ENCODE measurements at regions not wholly inside any gene's neighbourhood (a gene's known extent, or its start where the extent isn't known, plus 50 kb on each side); places are given as distances from the start of the nearest gene placed in this dataset.
"Not testable (repeated sequence)": the region's sequence is repeated elsewhere in the genome, so short reads cannot be mapped to it uniquely, and the experiment has no call there.

DNA sequence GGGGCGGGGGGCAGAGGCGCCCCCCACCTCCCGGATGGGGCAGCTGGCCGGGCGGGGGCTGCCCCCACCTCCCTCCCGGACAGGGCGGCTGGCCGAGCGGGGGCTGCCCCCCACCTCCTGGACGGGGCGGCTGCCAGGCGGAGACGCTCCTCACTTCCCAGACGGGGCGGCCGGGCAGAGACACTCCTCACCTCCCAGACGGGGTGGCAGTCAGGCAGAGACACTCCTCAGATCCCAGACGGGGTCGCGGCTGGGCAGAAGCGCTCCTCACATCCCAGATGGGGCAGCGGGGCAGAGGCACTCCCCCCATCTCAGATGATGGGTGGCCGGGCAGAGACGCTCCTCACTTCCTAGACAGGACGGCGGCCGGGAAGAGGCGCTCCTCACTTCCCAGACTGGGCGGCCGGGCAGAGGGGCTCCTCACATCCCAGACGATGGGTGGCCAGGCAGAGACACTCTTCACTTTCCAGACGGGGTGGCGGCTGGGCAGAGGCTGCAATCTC is 240.1 kb downstream of the NPIPA7 start:
- H2AFZ ChIP-seq (replicated peaks; ENCODE audit: low read length, poor library complexity); H3K23ac ChIP-seq (ENCODE audit: low read depth, low read length); DNase-seq; H4K5ac ChIP-seq (ENCODE audit: low read depth, low read length); BruUV-seq (replicated peaks); dilution Hi-C loops (cut with HindIII; ENCODE audit: low sequenced_read_pairs, unreplicated experiment); H3K56ac ChIP-seq (ENCODE audit: extremely low read depth, insufficient read depth, low read length); H4K20me1 ChIP-seq (ENCODE audit: insufficient read depth, low read length); H3K4me1 ChIP-seq (ENCODE audit: control insufficient read depth, insufficient read depth, low read length); H2BK20ac ChIP-seq (ENCODE audit: low read depth, low read length); H3K9me3 ChIP-seq (ENCODE audit: control insufficient read depth, insufficient read depth, low read length); H3K27me3 ChIP-seq (ENCODE audit: control insufficient read depth, insufficient read depth, low read length); H2BK120ac ChIP-seq (ENCODE audit: low read depth, low read length); POLR2A ChIA-PET (ENCODE audit: unreplicated experiment); H3K14ac ChIP-seq (replicated peaks; ENCODE audit: low read depth, low read length); intact Hi-C loops (cut with micrococcal nuclease); H3K18ac ChIP-seq (ENCODE audit: low read depth, low read length); ATAC-seq (ENCODE audit: low read depth); H2AK9ac ChIP-seq (replicated peaks; ENCODE audit: low read depth, low read length, poor library complexity); H2BK15ac ChIP-seq (ENCODE audit: low read depth, low read length); H3K4me2 ChIP-seq (ENCODE audit: low read depth, low read length); H4K8ac ChIP-seq (ENCODE audit: low read depth in 2 of 2, low read length in 2 of 2); H3K9ac ChIP-seq (ENCODE audit: low read depth, low read length); H2AK5ac ChIP-seq (ENCODE audit: low read depth, low read length); H4K91ac ChIP-seq (ENCODE audit: insufficient read depth, low read depth, low read length); H3K9me1 ChIP-seq (ENCODE audit: insufficient read depth, low read length); H3K4ac ChIP-seq (ENCODE audit: low read depth, low read length); H3K27ac ChIP-seq (ENCODE audit: insufficient read depth, low read length); H3K79me1 ChIP-seq (ENCODE audit: low read depth in 1 of 2, low read length in 2 of 2); H3K36me3 ChIP-seq (ENCODE audit: control insufficient read depth, insufficient read depth, low read length); H2BK5ac ChIP-seq (ENCODE audit: low read depth, low read length, poor library complexity, severe bottlenecking); H3K4me3 ChIP-seq (ENCODE audit: insufficient read depth, low read depth, low read length); CTCF ChIA-PET; in situ Hi-C loops (cut with MboI; ENCODE audit: low sequenced_read_pairs): not testable (repeated sequence)
- no CpG with 5 or more reads among the region's 33 CpGs for WGBS, 2 experiments (ENCODE audit: extremely low coverage in 2 of 2, insufficient read length in 1 of 2)

- H3K18ac ChIP-seq (ENCODE audit: low read depth, low read length); H3K79me1 ChIP-seq (ENCODE audit: low read depth in 1 of 2, low read length in 2 of 2); H3K9me3 ChIP-seq (ENCODE audit: control insufficient read depth, insufficient read depth, low read length); H3K4me2 ChIP-seq (ENCODE audit: low read depth, low read length); H2BK20ac ChIP-seq (ENCODE audit: low read depth, low read length); H3K23ac ChIP-seq (ENCODE audit: low read depth, low read length); H3K36me3 ChIP-seq (ENCODE audit: control insufficient read depth, insufficient read depth, low read length); H2BK15ac ChIP-seq (ENCODE audit: low read depth, low read length); H4K91ac ChIP-seq (ENCODE audit: insufficient read depth, low read depth, low read length); intact Hi-C loops (cut with micrococcal nuclease); H3K56ac ChIP-seq (ENCODE audit: extremely low read depth, insufficient read depth, low read length); H3K9ac ChIP-seq (ENCODE audit: low read depth, low read length); H3K4ac ChIP-seq (ENCODE audit: low read depth, low read length); H4K5ac ChIP-seq (ENCODE audit: low read depth, low read length); H4K8ac ChIP-seq (ENCODE audit: low read depth in 2 of 2, low read length in 2 of 2); H3K27ac ChIP-seq (ENCODE audit: insufficient read depth, low read length); H2BK120ac ChIP-seq (ENCODE audit: low read depth, low read length); H3K27me3 ChIP-seq (ENCODE audit: control insufficient read depth, insufficient read depth, low read length); H3K4me3 ChIP-seq (ENCODE audit: insufficient read depth, low read depth, low read length); POLR2A ChIA-PET (ENCODE audit: unreplicated experiment); dilution Hi-C loops (cut with HindIII; ENCODE audit: low sequenced_read_pairs, unreplicated experiment); BruUV-seq (replicated peaks); in situ Hi-C loops (cut with MboI; ENCODE audit: low sequenced_read_pairs); H3K9me1 ChIP-seq (ENCODE audit: insufficient read depth, low read length); H2AK9ac ChIP-seq (replicated peaks; ENCODE audit: low read depth, low read length, poor library complexity); H2BK5ac ChIP-seq (ENCODE audit: low read depth, low read length, poor library complexity, severe bottlenecking); H2AK5ac ChIP-seq (ENCODE audit: low read depth, low read length); DNase-seq; CTCF ChIA-PET; H4K20me1 ChIP-seq (ENCODE audit: insufficient read depth, low read length); H3K14ac ChIP-seq (replicated peaks; ENCODE audit: low read depth, low read length); ATAC-seq (ENCODE audit: low read depth); H3K4me1 ChIP-seq (ENCODE audit: control insufficient read depth, insufficient read depth, low read length); H2AFZ ChIP-seq (replicated peaks; ENCODE audit: low read length, poor library complexity): not testable (repeated sequence)
- WGBS, 2 experiments (ENCODE audit: extremely low coverage in 2 of 2, insufficient read length in 1 of 2) = no CpG with 5 or more reads among the region's 3 CpGs
Measured at GRCh38 chr16:16624367-16624766, 245.4 kb downstream of the NPIPA7 start.
